ENCODE measurements at regions not wholly inside any gene's neighbourhood (a gene's known extent, or its start where the extent isn't known, plus 50 kb on each side); places are given as distances from the start of the nearest gene placed in this dataset.
"Not testable (repeated sequence)": the region's sequence is repeated elsewhere in the genome, so short reads cannot be mapped to it uniquely, and the experiment has no call there.

DNA sequence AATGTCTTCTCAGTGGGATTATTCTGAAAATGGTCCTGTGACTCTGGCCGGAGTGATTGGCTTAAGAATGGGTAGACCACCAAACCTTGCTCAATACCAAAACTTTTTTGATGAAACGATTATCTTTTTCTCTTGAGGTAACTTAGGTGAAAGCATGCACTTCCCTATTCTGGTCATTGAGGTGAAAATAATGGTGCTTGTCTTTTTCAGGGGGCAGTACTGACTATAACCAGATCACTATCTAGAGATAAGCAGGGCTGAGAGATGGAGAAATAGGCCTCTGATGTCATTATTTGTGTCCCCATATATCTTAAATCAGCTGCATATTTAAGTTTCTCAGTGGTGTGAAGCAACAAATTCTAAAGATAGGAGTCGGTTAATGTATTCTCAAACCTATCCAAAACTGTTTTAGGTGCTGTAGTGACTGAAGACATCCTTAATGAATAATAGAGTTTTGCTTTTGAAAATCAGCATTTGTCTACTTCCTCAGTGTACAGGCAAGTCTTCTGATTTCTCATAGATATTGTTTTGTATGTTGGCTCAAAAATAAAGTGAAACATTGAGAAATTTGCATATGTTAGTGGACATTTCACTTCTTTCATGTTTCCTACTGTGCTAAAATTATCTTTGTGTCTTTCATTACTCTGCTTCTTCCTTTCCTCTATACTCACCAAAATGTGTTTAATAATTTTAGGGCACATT lies 735.3 kb upstream of the ADGRL4 start:
- DNase-seq (ENCODE audit: low spot score), result no peak

DNA sequence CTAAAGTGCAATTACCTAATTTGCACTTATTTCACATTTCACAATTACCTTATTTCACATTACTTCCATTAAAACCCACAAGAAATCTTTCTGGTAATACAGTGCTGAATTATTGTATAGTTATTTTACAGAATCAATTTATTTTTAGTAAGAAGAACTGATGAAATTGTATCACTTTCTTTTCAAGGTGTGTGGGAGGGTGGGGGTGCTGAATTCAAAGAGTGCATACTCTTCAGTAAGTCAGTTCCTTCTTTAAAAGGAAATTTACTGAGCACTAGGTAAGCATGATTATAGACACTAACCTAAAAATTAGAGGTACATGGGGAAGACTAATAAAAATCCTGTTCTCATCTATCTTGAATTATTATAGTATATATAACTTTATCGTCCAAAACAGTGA lies 731.6 kb upstream of the ADGRL4 start:
- no peak for DNase-seq (ENCODE audit: low spot score)

DNA sequence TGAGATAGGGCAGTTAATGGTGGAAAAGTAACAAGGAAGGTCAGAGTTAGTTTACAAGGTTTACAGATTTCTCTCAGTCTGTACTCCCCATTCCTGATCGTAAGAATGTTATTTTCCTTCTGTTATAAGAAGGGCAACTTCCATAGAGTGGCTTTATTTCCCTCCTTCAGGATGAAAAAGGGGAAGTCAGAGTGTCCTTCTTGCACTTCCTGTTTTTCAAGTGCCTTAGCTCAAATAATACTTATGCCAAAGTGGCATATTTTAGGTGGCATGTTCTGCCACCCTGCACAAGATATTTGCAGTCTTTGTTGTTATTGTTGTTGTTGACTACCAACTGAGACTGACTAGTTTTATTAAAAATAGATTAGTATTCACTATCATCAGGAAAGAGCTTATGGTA lies 730.7 kb upstream of the ADGRL4 start:
- DNase-seq (ENCODE audit: low spot score), result no peak

DNA sequence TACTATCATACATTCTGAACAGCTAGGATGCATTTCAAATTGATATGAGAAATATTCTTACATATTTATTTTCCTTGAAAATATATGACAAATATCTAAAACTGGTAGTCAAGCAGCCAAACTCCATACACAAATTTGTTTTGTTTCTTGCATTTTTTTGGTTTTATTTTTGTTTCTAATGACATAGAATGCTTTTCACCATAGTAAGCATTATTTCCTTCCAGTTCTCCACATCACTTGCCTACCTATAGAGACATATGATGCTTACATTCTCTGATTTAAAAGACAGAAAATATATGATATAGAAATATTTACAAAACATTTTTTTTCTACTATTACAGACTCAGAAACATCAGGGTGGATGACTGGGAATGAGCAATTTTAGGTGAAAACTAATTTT lies 726.4 kb upstream of the ADGRL4 start:
- DNase-seq (ENCODE audit: low spot score), result no peak

DNA sequence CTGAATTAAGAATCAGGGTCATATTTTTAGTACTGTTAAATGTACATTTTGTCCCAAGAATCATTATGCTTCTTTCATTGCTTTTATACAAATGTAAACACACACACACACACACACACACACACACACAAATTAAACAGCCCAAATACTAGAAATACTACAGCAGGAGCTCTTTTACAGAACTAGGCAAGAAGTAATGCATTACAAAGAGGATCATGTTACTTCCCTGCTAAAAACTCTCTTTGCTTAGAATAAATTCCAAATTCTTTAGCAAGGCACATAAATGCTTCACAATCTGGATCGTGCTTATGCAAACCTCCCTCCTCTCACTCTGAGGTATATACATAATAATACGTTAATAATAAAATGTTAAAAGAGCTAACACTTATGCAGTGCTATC lies 720.4 kb upstream of the ADGRL4 start:
- no peak for DNase-seq (ENCODE audit: low spot score)

DNA sequence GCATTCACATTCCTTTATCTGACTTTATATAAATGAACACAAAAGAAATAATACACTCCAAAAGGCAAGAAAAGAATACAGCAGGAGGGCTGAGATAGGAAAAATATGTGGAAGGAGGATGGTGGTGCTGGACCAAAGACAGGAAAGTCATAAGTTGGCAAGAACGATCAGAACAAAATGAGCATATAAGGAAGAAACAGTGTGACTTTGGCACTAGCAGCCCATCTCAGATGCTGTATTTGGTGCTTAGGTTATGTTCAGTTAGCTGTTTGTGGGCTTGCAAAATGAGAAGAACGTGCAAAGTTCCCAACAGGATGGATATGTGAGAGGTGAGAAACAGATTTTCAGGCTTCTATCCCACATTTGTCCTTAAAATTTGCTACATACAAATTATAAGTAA lies 719.8 kb upstream of the ADGRL4 start:
- DNase-seq (ENCODE audit: low spot score), result no peak

DNA sequence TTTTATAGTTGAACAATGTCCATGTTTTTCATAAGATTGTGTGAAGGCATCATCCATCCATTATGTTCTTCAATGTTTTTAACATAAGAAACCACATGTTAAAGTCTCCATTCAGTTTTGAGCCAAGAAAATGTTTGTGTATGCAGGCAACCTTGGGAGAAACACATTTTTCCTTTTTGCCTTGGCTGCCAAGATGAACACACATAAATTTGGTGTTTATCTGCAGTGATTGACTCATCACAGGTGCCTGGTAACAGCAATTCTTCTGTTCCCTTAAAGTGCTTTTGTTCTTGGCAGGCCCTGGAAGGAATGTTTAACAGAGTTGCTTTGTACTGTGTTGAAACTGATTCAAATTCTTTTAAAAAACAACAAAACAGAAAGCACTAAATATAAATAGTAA lies 709.9 kb upstream of the ADGRL4 start:
- DNase-seq (ENCODE audit: low spot score), result no peak

DNA sequence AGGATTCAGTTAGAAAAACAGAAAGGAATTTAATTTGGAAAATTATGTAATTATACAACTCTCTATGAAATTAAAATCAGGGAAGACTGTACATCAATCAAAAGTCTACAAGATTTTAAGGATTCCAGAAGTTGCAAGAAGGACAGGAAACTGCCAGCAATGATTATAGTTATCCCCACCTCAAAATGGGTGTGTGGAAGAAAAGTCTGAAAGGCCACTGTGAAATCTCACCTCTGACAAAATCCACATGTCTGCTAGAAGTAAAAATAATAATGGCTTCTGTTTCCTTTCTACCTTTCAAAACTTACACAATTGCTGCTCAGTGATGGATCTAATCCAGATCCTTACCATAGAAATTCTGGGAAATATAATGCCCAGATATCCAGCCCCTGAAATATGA lies 708.1 kb upstream of the ADGRL4 start:
- DNase-seq (ENCODE audit: low spot score), result no peak

DNA sequence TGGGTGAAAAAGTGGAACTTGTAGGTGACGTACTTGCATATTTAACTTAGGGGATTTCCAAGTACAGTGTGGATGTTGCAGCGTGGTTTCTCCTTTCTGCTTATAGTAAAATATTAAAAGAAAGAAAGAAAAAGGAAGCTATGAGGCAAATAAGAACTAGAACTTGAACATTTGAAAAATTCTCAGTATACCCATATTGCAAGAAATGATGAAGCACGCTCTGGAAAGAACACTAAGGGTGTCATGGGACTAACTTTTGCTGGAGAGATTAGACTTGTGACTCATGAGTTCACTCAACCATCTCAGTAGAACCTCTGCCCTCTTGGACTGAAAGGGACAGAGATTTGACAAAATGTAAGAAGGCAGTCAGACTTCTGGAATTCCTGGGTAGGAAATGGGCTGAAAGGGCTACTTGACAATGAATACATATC lies 704.5 kb upstream of the ADGRL4 start:
- DNase-seq (ENCODE audit: low spot score), result no peak

DNA sequence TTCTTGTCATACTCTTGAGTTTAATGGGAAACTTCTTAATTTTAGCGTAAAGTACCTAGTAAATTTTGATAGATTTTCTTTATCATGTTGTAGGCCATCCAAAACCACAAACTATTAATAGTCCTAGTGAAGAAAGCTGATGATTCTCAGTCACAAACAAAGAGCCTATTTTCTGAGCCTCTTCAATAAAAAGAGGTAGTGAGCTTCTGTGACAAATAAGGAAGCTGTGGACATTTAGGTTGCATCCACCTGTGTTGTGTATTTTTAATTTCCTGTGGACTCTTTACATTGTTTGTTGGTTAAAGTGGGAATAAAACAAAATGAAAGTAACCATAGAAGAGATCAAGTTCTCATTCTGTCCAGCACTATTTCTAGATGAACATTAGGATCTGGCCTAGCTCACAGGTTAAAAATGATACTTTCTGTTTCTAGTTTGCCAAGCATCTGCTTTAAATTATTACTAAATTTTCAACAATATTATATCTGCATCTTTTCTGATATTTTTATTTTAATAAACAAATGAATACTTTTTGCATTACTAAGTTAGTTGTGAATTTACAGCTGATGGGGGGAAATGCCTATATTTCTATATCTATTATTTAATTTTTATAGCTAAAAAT lies 702.2 kb upstream of the ADGRL4 start:
- no peak for DNase-seq (ENCODE audit: low spot score)

DNA sequence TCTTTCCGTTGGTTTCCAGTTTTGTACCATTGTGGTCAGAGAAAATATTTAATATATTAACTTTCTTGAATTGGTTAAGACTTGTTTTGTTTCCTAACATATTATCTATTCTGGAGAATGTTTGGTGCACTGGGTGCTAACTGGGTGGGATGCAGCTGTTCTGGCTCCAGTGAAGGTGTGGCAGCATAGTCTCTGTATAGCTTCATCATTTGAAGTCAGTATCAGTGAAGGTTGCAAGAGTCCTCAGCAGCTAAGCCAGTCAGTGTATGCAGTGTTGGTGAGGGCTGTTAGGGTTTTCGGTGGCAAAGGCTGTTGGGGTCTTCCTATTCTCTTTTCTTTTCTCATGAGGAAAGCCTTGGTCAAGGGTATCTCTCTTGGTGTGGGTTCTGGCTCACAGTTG lies 698.7 kb upstream of the ADGRL4 start:
- DNase-seq (ENCODE audit: low spot score), result no peak

DNA sequence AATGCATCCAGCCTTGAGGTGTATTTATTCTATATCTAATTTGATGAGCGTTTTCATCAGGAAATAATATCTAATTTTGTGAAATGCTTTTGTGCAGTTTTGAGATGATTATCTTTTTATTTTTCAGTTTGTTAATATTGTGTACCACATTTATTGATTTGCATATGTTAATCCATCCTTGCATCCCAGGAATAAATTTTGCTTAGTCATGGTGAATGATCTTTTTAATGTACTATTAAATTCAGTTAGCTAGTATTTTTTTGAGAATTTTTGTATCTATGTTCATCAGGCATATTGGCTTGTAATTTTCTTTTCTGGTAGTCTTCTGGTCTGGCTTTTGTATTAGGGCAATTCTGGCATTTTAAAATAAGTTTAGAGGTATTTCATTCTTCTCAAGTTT lies 697.5 kb upstream of the ADGRL4 start:
- no peak for DNase-seq (ENCODE audit: low spot score)

DNA sequence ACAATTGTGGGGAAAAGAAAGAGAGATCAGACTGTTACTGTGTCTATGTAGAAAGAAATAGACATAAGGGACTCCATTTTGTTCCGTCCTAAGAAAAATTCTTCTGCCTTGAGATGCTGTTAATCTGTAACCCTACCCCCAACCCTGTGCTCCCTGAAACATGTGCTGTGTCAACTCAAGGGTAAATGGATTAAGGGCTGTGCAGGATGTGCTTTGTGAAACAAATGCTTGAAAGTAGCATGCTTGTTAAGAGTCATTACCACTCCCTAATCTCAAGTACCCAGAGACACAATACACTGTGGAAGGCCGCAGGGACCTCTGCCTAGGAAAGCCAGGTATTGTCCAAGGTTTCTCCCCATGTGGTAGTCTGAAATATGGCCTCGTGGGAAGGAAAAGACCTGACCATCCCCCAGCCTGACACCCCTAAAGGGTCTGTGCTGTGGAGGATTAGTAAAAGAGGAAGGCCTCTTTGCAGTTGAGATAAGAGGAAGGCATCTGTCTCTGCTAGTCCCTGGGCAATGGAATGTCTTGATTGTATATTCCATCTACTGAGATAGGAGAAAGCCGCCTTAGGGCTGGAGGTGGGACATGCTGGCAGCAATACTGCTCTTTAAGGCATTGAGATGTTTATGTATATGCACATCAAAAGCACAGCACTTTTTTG lies 695.9 kb upstream of the ADGRL4 start:
- not testable (repeated sequence) for DNase-seq (ENCODE audit: low spot score)

DNA sequence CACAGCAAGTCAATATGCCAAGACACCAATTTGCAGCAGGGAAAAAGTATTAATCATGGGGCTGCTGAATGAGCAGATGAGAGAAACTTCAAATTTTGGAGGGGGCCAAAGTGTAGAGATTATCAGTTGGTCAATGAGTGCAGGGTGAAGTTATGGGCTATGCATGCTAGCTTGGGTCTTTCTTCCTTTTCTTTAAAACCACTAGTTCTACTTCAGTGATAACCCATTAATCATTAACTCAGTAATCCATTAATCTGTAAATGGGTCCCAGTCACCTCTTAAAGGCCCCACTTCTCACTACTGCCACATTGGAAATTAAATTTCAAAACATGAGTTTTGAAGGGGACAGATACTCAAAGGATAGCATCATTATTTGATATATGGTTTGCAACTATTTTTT lies 688.6 kb upstream of the ADGRL4 start:
- DNase-seq (ENCODE audit: low spot score), result no peak

DNA sequence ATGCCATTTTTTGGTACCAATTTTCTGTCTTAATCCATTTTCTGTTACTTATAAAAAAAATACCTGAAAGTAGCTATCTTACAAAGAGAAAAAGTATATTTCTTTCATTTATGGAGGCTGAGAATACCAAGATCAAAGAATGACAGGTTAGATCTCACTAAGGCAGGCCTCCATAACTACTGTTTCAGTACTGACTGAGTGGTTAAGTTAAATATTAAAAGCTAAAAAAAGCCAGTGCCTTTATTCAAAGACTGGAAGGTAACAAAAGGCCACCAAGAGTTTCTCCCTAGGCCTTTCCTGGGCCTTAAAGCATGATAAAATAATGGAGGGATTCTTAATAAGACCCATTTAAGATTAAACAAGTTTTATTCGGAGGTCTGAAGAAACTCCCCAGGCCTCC lies 687.7 kb upstream of the ADGRL4 start:
- no peak for DNase-seq (ENCODE audit: low spot score)

DNA sequence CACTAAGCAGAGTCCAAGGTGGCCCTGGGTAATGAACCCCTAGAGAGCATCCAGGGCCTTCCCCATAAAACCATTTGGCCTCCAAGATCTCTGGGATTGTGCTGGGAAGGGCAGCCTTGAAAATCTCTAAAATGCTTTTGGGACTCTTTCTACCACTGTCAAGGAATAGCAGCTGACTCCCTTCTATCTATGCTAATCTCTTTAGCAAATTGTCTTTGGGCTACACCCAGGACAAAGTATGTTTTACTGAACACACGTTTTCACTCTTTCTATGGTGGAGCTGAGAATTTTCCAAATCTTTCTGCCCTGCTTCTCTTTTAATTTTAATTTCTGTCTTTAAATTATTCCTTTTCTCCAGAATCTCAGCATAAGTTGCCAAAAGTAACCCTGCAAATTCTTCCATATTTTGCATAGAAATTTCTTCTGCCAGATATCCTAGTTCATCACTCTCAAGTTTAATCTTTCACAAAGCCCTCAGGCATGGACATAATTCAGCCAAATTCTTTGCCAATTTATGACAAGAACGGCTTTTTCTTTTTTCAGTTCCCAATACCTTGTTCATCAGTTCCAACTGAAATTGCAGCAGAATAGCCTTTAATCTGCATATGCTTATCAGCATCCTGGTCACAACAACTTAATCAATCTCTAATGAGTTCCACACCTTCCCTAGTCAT lies 687.0 kb upstream of the ADGRL4 start:
- DNase-seq (ENCODE audit: low spot score), result no peak

DNA sequence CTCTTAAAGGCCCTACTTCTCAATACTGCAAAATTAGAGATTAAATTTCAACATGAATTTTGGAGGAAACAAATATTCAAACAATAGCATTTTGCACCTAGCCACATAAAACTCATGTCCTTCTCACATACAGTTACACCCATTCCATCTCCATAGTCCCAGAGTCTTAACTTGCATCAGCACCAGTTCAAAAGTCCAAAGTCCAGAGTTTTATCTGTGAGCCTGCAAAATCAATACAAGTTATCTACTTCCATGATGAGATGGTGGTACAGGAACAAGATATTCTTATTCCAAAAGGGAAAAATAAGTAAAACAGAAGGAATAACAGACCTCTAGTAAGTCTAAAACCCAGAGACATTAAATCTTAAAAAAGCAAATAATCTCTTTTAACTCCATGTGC lies 686.0 kb upstream of the ADGRL4 start:
- DNase-seq (ENCODE audit: low spot score), result no peak

DNA sequence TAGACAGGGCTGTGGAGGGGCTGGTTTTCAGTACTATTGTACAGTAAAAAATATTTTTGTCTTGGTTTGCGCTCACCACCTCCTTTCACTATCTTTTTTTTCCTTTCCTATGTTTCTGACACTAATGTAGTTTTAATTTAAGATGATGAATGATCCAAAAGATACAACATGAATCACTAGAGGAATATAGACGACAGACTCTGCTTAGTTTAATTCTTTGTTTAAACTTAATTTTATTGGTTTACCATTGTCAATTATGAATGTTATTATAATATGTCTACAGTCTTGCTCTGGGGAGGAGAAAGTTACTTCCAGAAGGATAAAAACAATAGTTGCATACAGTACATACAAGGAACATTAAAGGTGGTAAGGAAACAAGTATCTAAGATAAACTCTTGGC lies 682.4 kb upstream of the ADGRL4 start:
- no peak for DNase-seq (ENCODE audit: low spot score)

DNA sequence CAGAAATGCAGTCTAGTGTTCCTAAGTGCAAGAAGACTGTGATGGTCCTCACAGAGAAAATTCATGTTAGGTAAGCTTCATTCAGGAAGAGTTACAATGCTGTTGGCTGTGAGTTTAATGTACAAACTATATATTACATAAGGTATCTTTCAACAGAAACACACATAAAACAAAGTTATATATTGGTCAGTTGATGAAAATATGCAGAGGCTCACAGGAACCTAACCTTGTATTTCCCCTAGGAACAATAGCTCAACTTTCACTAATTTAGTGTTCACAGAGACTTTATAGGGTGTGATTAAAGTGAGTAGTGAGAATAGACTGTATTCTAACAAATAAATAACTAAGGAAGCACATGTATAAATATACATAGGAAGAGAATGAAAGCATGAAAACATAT lies 676.9 kb upstream of the ADGRL4 start:
- DNase-seq (ENCODE audit: low spot score), result no peak

DNA sequence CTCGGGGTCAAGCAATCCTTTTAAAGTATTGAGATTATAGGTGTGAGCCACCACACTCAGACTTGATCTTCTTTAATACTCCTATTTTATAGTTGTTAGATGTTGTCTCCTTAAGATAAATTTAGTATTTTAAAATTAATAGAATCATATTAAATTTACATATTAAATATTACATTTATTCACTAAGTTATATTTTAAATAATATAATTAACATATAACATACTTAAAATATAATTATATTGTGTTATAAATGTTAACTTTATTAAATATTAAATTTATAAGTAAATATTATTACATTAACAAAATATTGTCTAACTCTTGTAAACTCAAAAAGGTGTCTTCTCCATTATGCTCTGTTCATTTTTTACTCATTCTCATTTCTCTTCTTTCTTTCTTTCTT lies 675.9 kb upstream of the ADGRL4 start:
- DNase-seq (ENCODE audit: low spot score), result no peak

DNA sequence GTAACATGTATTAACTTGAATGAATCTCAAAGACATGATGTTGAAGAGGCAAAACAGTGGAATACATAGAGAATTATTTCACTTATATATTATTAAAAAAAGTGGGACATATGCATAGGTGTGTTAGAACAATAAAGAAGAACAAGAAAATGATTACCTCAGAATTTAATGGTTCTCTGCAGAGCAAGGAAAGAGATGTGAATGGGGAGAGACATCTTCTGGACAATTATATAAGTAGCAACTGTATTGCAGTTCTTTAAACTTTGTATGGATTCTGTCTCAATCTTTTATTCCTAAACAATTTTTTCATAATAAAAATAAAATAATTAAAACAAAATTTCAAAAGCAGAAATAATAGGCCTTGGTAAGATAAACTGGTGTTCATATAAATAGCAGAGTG lies 674.9 kb upstream of the ADGRL4 start:
- no peak for DNase-seq (ENCODE audit: low spot score)

DNA sequence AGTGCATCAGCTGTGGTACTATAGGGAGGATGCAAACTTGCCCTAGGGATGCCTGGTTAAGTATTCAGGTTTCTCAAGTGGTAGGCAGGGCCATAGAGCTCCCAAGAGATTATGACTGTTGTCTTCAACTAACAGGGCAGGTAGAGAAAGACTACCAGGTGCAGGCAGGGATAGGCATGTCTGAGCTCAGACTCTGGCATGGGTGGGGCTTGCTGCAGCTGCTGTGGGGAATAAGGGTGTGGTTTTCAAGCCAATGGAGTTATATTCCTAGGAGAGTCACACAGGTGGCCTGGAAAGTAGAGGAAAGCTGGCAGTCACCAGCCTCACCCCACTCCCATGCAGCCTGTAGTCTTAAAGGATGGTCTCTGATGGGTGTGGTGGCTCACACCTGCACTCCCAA lies 673.4 kb upstream of the ADGRL4 start:
- no peak for DNase-seq (ENCODE audit: low spot score)
